ENCODE measurements at regions not wholly inside any gene's neighbourhood (a gene's known extent, or its start where the extent isn't known, plus 50 kb on each side); places are given as distances from the start of the nearest gene placed in this dataset.

GRCh38 chr12:24398605-24399004 lies 449.1 kb upstream of the SOX5 start:
- H3K27me3 Mint-ChIP-seq: no peaks in the 10 kb centered on the region
- H3K4me1 Mint-ChIP-seq: no peaks in the 10 kb centered on the region
- ATAC-seq (replicated peaks): no peak
- no peaks in the 10 kb centered on the region for H3K36me3 Mint-ChIP-seq (ENCODE audit: low read depth)
- peaks cover 3% of the 10 kb centered on the region for H3K9me3 Mint-ChIP-seq
- no peak overlapping the region for H3K27ac Mint-ChIP-seq
- no peak overlapping the region for H3K4me3 Mint-ChIP-seq

- peaks cover 6% of the 10 kb centered on the region for H3K27me3 Mint-ChIP-seq
- no peaks in the 10 kb centered on the region for H3K4me1 Mint-ChIP-seq
- no peak overlapping the region for H3K4me3 Mint-ChIP-seq
- H3K9me3 Mint-ChIP-seq: peaks cover 11% of the 10 kb centered on the region
- no peaks in the 10 kb centered on the region for H3K36me3 Mint-ChIP-seq (ENCODE audit: low read depth)
- no peak overlapping the region for H3K27ac Mint-ChIP-seq
- no peak for ATAC-seq (replicated peaks)
These were observed 446.8 kb upstream of the SOX5 start for GRCh38 chr12:24396224-24396623.

GRCh38 chr12:24394246-24394645 lies 444.8 kb upstream of the SOX5 start:
- H3K4me1 Mint-ChIP-seq: no peaks in the 10 kb centered on the region
- peaks cover 10% of the 10 kb centered on the region for H3K9me3 Mint-ChIP-seq
- H3K27me3 Mint-ChIP-seq: peaks cover 6% of the 10 kb centered on the region
- ATAC-seq (replicated peaks): no peak
- no peak overlapping the region for H3K27ac Mint-ChIP-seq
- H3K4me3 Mint-ChIP-seq: no peak overlapping the region
- no peaks in the 10 kb centered on the region for H3K36me3 Mint-ChIP-seq (ENCODE audit: low read depth)

GRCh38 chr12:24393071-24393470 lies 443.6 kb upstream of the SOX5 start:
- peaks cover 6% of the 10 kb centered on the region for H3K27me3 Mint-ChIP-seq
- no peak for ATAC-seq (replicated peaks)
- no peaks in the 10 kb centered on the region for H3K4me1 Mint-ChIP-seq
- H3K9me3 Mint-ChIP-seq: peaks cover 11% of the 10 kb centered on the region
- H3K27ac Mint-ChIP-seq: no peak overlapping the region
- H3K4me3 Mint-ChIP-seq: no peak overlapping the region
- no peaks in the 10 kb centered on the region for H3K36me3 Mint-ChIP-seq (ENCODE audit: low read depth)

- no peak overlapping the region for H3K27ac Mint-ChIP-seq
- H3K36me3 Mint-ChIP-seq (ENCODE audit: low read depth): no peaks in the 10 kb centered on the region
- no peaks in the 10 kb centered on the region for H3K4me1 Mint-ChIP-seq
These were observed 439.9 kb upstream of the SOX5 start for GRCh38 chr12:24389394-24389793.

GRCh38 chr12:24387381-24387780 lies 437.9 kb upstream of the SOX5 start:
- Mint-ChIP-seq H3K4me3 (no peak overlapping the region), H3K9me3 (peaks cover 24% of the 10 kb centered on the region), H3K36me3 (ENCODE audit: low read depth) (no peaks in the 10 kb centered on the region), H3K27ac (no peak overlapping the region), H3K4me1 (no peaks in the 10 kb centered on the region), H3K27me3 (peaks cover 6% of the 10 kb centered on the region)
- ATAC-seq (replicated peaks): no peak

More at GRCh38 chr12:24389394-24389793, 439.9 kb upstream of the SOX5 start:
- H3K27me3 Mint-ChIP-seq: peaks cover 6% of the 10 kb centered on the region
- peaks cover 16% of the 10 kb centered on the region for H3K9me3 Mint-ChIP-seq
- ATAC-seq (replicated peaks): no peak
- no peak overlapping the region for H3K4me3 Mint-ChIP-seq

GRCh38 chr12:24386836-24387235 lies 437.4 kb upstream of the SOX5 start:
- H3K9me3 Mint-ChIP-seq: peaks cover 23% of the 10 kb centered on the region
- no peak overlapping the region for H3K27ac Mint-ChIP-seq
- peaks cover under 1% of the 10 kb centered on the region for H3K27me3 Mint-ChIP-seq

GRCh38 chr12:24381790-24382189 lies 432.3 kb upstream of the SOX5 start:
- no peak for ATAC-seq (replicated peaks)
- Mint-ChIP-seq H3K4me1 (no peaks in the 10 kb centered on the region), H3K36me3 (ENCODE audit: low read depth) (no peaks in the 10 kb centered on the region)

More at GRCh38 chr12:24386836-24387235, 437.4 kb upstream of the SOX5 start:
- no peak for ATAC-seq (replicated peaks)
- H3K4me1 Mint-ChIP-seq: no peaks in the 10 kb centered on the region
- no peak overlapping the region for H3K4me3 Mint-ChIP-seq
- H3K36me3 Mint-ChIP-seq (ENCODE audit: low read depth): no peaks in the 10 kb centered on the region

GRCh38 chr12:24379861-24380521 lies 430.5 kb upstream of the SOX5 start:
- H3K4me1 Mint-ChIP-seq: no peaks in the 10 kb centered on the region
- no peaks in the 10 kb centered on the region for H3K36me3 Mint-ChIP-seq (ENCODE audit: low read depth)
- H3K4me3 Mint-ChIP-seq: no peak overlapping the region
- ATAC-seq (replicated peaks): no peak
- peaks cover 15% of the 10 kb centered on the region for H3K9me3 Mint-ChIP-seq
- no peaks in the 10 kb centered on the region for H3K27me3 Mint-ChIP-seq
- H3K27ac Mint-ChIP-seq: no peak overlapping the region

More at GRCh38 chr12:24381790-24382189, 432.3 kb upstream of the SOX5 start:
- Mint-ChIP-seq H3K27ac (no peak overlapping the region), H3K27me3 (no peaks in the 10 kb centered on the region), H3K4me3 (no peak overlapping the region), H3K9me3 (peaks cover 15% of the 10 kb centered on the region)

GRCh38 chr12:24379433-24379832 lies 430.0 kb upstream of the SOX5 start:
- H3K36me3 Mint-ChIP-seq (ENCODE audit: low read depth): no peaks in the 10 kb centered on the region
- no peak for ATAC-seq (replicated peaks)
- peaks cover 15% of the 10 kb centered on the region for H3K9me3 Mint-ChIP-seq
- H3K4me1 Mint-ChIP-seq: no peaks in the 10 kb centered on the region
- no peak overlapping the region for H3K4me3 Mint-ChIP-seq
- no peak overlapping the region for H3K27ac Mint-ChIP-seq
- H3K27me3 Mint-ChIP-seq: no peaks in the 10 kb centered on the region

GRCh38 chr12:24378548-24379407 lies 429.3 kb upstream of the SOX5 start:
- peaks cover 10% of the 10 kb centered on the region for H3K9me3 Mint-ChIP-seq
- H3K4me3 Mint-ChIP-seq: no peak overlapping the region
- no peak for ATAC-seq (replicated peaks)
- no peaks in the 10 kb centered on the region for H3K36me3 Mint-ChIP-seq (ENCODE audit: low read depth)
- H3K27me3 Mint-ChIP-seq: no peaks in the 10 kb centered on the region
- no peak overlapping the region for H3K27ac Mint-ChIP-seq
- H3K4me1 Mint-ChIP-seq: no peaks in the 10 kb centered on the region

GRCh38 chr12:24374452-24374851 lies 425.0 kb upstream of the SOX5 start:
- no peak overlapping the region for H3K27ac Mint-ChIP-seq
- no peak for ATAC-seq (replicated peaks)
- H3K27me3 Mint-ChIP-seq: no peaks in the 10 kb centered on the region
- no peaks in the 10 kb centered on the region for H3K36me3 Mint-ChIP-seq (ENCODE audit: low read depth)
- no peak overlapping the region for H3K4me3 Mint-ChIP-seq
- H3K4me1 Mint-ChIP-seq: no peaks in the 10 kb centered on the region
- H3K9me3 Mint-ChIP-seq: peaks cover 4% of the 10 kb centered on the region

GRCh38 chr12:24373004-24373403 lies 423.5 kb upstream of the SOX5 start:
- no peak for ATAC-seq (replicated peaks)
- Mint-ChIP-seq H3K27me3 (no peaks in the 10 kb centered on the region), H3K4me3 (no peak overlapping the region)

GRCh38 chr12:24366514-24366913 lies 417.0 kb upstream of the SOX5 start:
- Mint-ChIP-seq H3K4me3 (no peak overlapping the region), H3K27me3 (no peaks in the 10 kb centered on the region), H3K27ac (no peak overlapping the region), H3K36me3 (ENCODE audit: low read depth) (no peaks in the 10 kb centered on the region), H3K4me1 (no peaks in the 10 kb centered on the region), H3K9me3 (peaks cover 4% of the 10 kb centered on the region)
- no peak for ATAC-seq (replicated peaks)

More at GRCh38 chr12:24373004-24373403, 423.5 kb upstream of the SOX5 start:
- Mint-ChIP-seq H3K27ac (no peak overlapping the region), H3K9me3 (peaks cover 4% of the 10 kb centered on the region), H3K4me1 (no peaks in the 10 kb centered on the region), H3K36me3 (ENCODE audit: low read depth) (no peaks in the 10 kb centered on the region)

GRCh38 chr12:24364921-24365320 lies 415.5 kb upstream of the SOX5 start:
- H3K27me3 Mint-ChIP-seq: peaks cover 4% of the 10 kb centered on the region

More at GRCh38 chr12:24364921-24365320, 415.5 kb upstream of the SOX5 start:
- no peak overlapping the region for H3K27ac Mint-ChIP-seq
- H3K9me3 Mint-ChIP-seq: no peaks in the 10 kb centered on the region
- ATAC-seq (replicated peaks): no peak
- H3K4me1 Mint-ChIP-seq: no peaks in the 10 kb centered on the region
- no peaks in the 10 kb centered on the region for H3K36me3 Mint-ChIP-seq (ENCODE audit: low read depth)
- no peak overlapping the region for H3K4me3 Mint-ChIP-seq

Measured in activated T-helper 17 cell treated with anti-CD3 and anti-CD28 coated beads, Interleukin-2, amount 50 U/mL, for 72 hours (primary cell).